ENCODE measurements at regions not wholly inside any gene's neighbourhood (a gene's known extent, or its start where the extent isn't known, plus 50 kb on each side); places are given as distances from the start of the nearest gene placed in this dataset.
"Not testable (repeated sequence)": the region's sequence is repeated elsewhere in the genome, so short reads cannot be mapped to it uniquely, and the experiment has no call there.

- DNase-seq, result no peak
Observed at GRCh38 chr5:143619040-143619439, 192.9 kb upstream of the HMHB1 start.

DNA sequence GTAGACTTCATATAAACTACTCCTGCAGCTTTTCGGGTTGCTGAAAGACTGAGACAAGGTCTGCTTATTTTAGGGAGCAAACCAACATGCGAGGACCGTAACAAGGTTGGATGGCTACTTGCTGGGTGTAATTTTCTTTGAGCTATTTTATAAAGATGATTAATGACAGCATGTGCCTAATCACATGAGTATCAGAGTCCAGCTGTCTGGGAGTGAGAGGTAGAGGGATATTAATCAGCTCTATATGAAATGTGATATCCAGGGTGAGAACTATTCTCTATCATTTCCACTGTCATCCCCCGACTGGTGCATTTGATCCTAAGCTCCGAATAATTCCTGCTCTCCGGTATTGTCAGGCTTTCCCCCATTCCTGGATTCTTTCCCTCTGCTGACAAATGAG lies 193.8 kb upstream of the HMHB1 start:
- no peak for DNase-seq

- DNase-seq, result no peak
Observed at GRCh38 chr5:143614831-143615230, 197.1 kb upstream of the HMHB1 start.

DNA sequence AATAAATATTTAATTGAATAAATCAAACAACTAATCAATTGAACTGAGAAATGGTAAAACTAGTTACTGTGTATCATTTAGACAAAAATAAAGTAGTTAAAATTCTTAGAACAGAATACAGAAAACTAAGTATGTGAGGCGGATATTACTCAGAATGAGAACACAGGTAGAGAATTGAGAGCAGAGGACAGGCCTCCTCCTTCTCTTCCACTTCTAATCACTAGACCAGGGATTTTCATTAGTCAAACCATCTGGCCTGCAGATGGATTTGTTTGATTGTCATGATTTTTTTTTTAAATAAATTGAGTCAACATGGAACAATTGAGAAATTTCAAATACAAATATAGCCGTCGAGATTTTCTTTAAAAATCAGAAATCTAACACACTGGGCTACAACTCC lies 198.6 kb upstream of the HMHB1 start:
- no peak for DNase-seq

GRCh38 chr5:143610946-143611345 lies 201.0 kb upstream of the HMHB1 start:
- no peak for DNase-seq

- DNase-seq, result no peak
Observed at GRCh38 chr5:143606043-143606752, 202.7 kb upstream of the NR3C1 start.

GRCh38 chr5:143605403-143606005 lies 202.0 kb upstream of the NR3C1 start:
- no peak for DNase-seq

DNA sequence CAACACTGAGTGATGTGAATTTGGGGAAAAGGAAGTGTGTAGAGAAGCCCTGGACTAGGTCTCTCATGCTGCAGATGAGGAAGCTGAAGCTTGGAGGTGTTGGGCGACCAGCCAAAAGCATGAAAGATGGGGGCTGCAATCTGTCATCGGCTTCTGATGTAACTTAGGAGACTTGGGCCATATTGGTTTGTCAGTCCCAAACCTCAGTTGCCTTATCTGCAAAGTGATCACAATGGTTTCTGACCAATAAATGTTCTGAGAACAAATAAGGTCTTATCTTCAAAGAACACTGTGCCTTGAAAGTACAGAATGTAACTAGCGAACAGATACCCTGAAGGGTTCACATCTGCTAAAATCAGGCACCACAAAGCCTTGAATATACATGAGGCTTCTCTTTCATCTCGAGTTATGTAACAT lies 198.4 kb upstream of the NR3C1 start:
- DNase-seq, result no peak

DNA sequence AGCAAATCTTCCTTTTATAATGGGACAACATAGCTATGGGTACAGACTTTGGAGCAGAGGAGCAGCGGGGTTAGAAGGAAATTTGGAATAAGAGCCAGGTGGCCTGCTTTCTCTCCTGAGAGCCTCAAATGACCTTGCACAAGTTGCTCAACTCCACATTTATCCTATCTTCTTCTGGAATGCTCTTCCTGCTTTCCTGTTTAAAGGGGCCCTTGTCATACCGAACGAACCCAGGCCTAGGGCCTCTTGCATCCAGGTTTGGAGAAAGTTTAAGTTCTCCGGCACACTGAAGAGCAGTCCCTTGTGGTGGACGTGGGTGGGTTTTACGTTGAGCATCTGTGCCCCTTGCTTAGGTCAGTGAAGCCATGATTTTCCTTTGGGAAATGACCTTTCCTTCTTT lies 197.9 kb upstream of the NR3C1 start:
- DNase-seq, result no peak

- DNase-seq, result no peak
Observed at GRCh38 chr5:143600396-143601075, 197.1 kb upstream of the NR3C1 start.

DNA sequence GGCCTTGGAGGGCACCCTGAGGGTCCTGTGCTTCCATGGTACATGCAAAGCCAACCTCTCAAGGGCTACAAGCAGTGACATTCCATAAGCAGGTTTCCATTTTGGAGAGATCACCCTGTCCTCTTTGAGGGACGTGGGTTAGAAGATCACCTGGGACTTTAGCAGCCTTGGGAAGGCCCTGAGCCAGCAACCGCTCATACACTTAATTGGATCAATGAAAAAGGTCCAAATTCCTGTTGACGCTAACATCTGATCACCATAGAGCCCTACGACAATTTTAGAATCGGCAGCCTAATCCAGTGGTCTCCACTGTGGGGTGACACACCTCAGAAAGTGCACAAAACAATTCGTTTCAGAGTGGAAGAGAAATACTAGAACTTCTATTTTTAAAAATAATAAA lies 196.0 kb upstream of the NR3C1 start:
- no peak for DNase-seq

DNA sequence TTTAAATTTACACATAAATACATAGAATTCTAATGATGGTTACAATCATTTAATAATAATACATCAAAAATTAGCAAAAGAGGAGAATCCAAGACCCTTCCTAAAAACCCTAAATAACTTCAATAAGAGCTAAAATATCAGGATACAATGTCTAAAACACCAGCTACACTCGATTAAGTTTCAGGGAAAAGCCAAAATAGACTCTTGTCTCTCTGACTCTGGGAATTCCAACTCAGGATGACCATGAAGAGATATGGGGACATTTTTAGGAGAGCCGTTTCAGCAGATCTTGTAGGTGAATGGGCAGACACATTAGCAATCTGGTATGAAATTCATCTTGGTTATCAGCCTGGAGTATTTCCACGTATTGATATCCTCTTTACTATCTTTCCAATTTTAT lies 193.3 kb upstream of the NR3C1 start:
- DNase-seq, result no peak

DNA sequence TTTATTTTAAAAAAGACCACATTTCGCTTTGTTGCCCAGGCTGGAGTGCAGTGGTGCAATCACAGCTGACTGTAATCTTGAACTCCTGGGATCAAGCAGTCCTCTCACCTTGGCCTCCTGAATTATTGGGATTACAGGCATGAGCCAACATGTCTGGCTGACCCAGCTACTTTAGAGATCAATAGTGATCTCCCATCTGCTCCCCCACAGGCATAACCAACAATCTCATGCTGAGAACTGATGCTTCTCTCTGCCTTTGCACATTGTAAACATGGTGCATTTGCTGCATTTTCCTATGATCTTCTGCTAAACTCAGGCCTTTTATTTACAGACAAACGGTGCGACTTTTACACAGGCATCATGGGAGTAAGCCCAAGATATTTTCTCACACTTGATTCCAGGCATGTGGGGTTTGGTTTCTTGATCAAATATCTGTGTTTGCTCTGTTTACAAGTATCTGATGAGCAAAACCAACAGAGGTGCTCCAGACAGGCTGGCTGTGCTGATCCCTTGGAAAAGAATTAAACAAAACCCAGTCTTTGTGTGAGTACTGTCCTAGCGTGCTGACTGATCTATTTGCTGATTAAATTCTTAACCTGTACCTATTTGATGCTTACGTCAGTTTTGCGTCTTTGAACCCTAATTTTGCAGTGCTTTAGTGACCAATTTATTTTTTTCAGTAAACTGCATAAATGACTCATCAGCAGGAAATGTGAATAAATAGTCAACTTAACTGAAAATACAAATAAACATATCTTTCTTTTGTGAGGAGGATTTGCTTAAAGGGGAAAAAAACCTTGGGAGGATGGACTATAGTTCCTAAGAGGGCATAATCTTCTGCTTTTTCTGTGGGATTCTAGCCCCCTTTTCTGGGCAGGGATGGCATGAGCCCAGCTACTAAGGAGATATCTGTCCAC lies 191.7 kb upstream of the NR3C1 start:
- no peak for DNase-seq

GRCh38 chr5:143593723-143594122 lies 190.2 kb upstream of the NR3C1 start:
- DNase-seq, result no peak

DNA sequence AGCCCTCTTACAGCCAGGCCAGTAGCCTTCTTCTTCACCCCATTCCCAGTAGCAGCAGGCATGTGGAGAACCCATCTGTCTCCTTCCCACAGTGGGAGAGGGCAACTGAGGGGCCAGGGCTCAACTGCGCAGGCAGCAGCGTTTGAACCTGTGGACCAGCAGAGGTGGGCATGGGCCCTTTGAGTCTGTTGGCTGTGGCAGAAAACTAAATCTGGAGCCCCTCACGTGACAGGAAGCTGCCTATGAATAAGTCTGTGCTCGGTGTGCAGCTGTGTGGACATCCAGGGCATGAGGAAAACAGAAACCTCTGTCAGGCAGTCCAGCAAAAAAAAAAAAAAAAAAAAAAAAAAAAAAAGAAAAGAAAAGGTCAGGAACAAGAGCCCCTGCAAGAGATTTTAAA lies 189.2 kb upstream of the NR3C1 start:
- no peak for DNase-seq

- no peak for DNase-seq
Observed at GRCh38 chr5:143588933-143589662, 185.6 kb upstream of the NR3C1 start.

DNA sequence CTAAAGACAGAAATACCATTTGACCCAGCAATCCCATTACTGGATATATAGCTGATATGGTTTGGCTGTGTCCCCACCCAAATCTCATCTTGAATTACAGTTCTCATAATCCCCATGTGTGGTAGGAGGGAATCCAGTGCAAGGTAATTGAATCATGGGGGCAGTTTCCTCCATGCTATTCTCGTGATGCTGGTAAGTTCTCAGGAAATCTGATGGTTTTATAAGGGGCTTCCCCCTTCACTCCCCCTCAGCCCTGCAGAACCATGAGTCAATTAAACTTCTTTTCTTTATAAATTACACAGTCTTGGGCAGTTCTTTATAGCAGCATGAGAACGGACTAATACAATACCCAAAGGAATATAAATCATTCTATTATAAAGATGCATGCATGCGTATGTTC lies 184.6 kb upstream of the NR3C1 start:
- DNase-seq, result not testable (repeated sequence)

GRCh38 chr5:143586781-143587362 lies 183.4 kb upstream of the NR3C1 start:
- DNase-seq, result no peak

- peak; percentile 5 for DNase-seq
Observed at GRCh38 chr5:143585970-143586369, 182.5 kb upstream of the NR3C1 start.

- no peak for DNase-seq
Observed at GRCh38 chr5:143583409-143583808, 179.9 kb upstream of the NR3C1 start.

- DNase-seq, result no peak
Observed at GRCh38 chr5:143582869-143583268, 179.4 kb upstream of the NR3C1 start.

- DNase-seq, result no peak
Observed at GRCh38 chr5:143582176-143582575, 178.7 kb upstream of the NR3C1 start.
